ENCODE measurements at regions not wholly inside any gene's neighbourhood (a gene's known extent, or its start where the extent isn't known, plus 50 kb on each side); places are given as distances from the start of the nearest gene placed in this dataset.
A peak's percentile ranks its signal among the peaks of the same experiment; 100 is the strongest.

- TF ChIP-seq TOE1 (CRISPR knock-in tag; IDR thresholded peaks at IDR 0.05) (no peak), IKZF1 (IDR thresholded peaks at IDR 0.05) (no peak), RFXANK (CRISPR knock-in tag; IDR thresholded peaks at IDR 0.05) (no peak), MTA1 (CRISPR knock-in tag; IDR thresholded peaks at IDR 0.05; ENCODE audit: borderline replicate concordance) (no peak), RBAK (CRISPR knock-in tag; IDR thresholded peaks at IDR 0.05) (no peak), KDM5A (IDR thresholded peaks at IDR 0.05; ENCODE audit: borderline replicate concordance, low read length) (no peak), SMARCE1 (IDR thresholded peaks at IDR 0.05; ENCODE audit: borderline replicate concordance) (no peak)
- ATAC-seq (no peak), DNase-seq (ENCODE audit: low spot score) (no peak), FAIRE-seq (no peak)
- intact Hi-C loops (cut with micrococcal nuclease; ENCODE audit: unreplicated experiment): no loop called here
- WGBS (ENCODE audit: low lambda C conversion rate): 30% methylated on average over 9 of the region's 18 CpGs
- Histone ChIP-seq H3K4me3 (replicated peaks in 1 of 3; ENCODE audit: insufficient read depth in 1 of 3, low read depth in 2 of 3, low read length in 3 of 3) (no peak overlapping the region), H3K9ac (ENCODE audit: insufficient read depth, low read depth, low read length) (no peak overlapping the region), H3K9me3 (ENCODE audit: low read length) (no peaks in the 10 kb centered on the region), H3K27me3 (ENCODE audit: control insufficient read depth in 1 of 2, insufficient read depth in 2 of 2, low read length in 2 of 2) (peaks cover 3 to 47% of the 10 kb centered on the region in 2 experiments; a peak in 4 of 5 replicates), H3K27ac (ENCODE audit: extremely low read length, insufficient read depth, low read length) (no peak overlapping the region), H3K36me3 (replicated peaks in 1 of 2; ENCODE audit: control insufficient read depth in 1 of 2, insufficient read depth in 2 of 2, low read length in 2 of 2) (no peaks in the 10 kb centered on the region), H3K4me2 (ENCODE audit: low read depth, low read length) (no peak overlapping the region), H2AFZ (ENCODE audit: low read length) (no peak overlapping the region), H3K4me1 (ENCODE audit: insufficient read depth, low read length) (no peaks in the 10 kb centered on the region), H4K20me1 (ENCODE audit: insufficient read depth, low read length) (no peaks in the 10 kb centered on the region), H3K79me2 (ENCODE audit: insufficient read depth, low read length) (no peaks in the 10 kb centered on the region)
- POLR2A ChIA-PET: no interaction called here
- in situ Hi-C loops (cut with HindIII; ENCODE audit: extremely low pct_ligation_motif_present, low pct_unique_long_range_greater_than_20kb): loop anchor here (25.0 kb wide), 1 partner anchor 409 kb away; no protein-coding TSS in a partner anchor
- no TSS peak for BruUV-seq (replicated peaks)
- CTCF ChIA-PET (ENCODE audit: low intra/inter-chr PET ratio, low total read pairs): no interaction called here
These were observed 53.3 kb upstream of the LOXL4 start for GRCh38 chr10:98321186-98321780.

DNA sequence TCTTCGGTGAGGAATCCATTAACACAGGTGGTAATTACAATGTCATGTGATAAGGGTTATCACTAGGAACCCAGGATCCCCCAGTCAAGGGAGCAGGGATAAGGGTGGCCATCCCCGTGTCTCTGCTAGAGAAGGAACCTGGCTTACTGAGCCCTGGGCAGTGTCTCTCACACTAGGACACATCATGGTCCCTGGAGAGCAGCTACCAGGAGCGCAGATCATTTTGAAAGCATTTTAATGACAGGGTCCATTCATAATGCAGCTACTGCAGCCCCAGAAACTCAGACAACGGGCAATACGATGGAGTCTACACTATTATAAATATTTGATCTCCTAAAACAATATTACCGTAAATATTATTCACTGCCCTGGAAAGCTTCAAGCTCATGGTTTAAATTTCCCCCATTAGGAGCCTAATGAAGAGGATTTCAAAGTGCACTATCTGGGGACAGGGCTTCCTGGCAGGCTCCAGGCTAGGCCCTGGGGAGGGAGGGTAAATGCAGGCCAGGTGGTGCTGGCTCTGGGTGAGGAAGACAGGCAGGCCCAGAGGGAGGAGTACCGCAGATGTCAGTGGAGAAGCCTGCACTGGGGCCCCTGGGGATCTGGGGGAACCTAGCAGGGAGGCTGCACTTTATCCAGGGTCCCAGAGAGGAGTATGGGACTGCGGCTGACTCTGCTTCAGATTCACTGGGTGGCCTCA lies 52.6 kb upstream of the LOXL4 start:
- in situ Hi-C loops (cut with HindIII; ENCODE audit: extremely low pct_ligation_motif_present, low pct_unique_long_range_greater_than_20kb): loop anchor here (25.0 kb wide), 1 partner anchor 408 kb away; no protein-coding TSS in a partner anchor
- Histone ChIP-seq H3K27me3 (ENCODE audit: control insufficient read depth in 1 of 2, insufficient read depth in 2 of 2, low read length in 2 of 2) (peaks cover 3 to 48% of the 10 kb centered on the region in 2 experiments; a peak in 4 of 5 replicates), H3K9me3 (ENCODE audit: low read length) (no peaks in the 10 kb centered on the region), H3K79me2 (ENCODE audit: insufficient read depth, low read length) (no peaks in the 10 kb centered on the region), H3K9ac (ENCODE audit: insufficient read depth, low read depth, low read length) (no peak overlapping the region), H3K4me3 (replicated peaks in 1 of 3; ENCODE audit: insufficient read depth in 1 of 3, low read depth in 2 of 3, low read length in 3 of 3) (no peak overlapping the region), H2AFZ (ENCODE audit: low read length) (no peak overlapping the region), H3K36me3 (replicated peaks in 1 of 2; ENCODE audit: control insufficient read depth in 1 of 2, insufficient read depth in 2 of 2, low read length in 2 of 2) (no peaks in the 10 kb centered on the region), H4K20me1 (ENCODE audit: insufficient read depth, low read length) (no peaks in the 10 kb centered on the region), H3K4me2 (ENCODE audit: low read depth, low read length) (no peak overlapping the region), H3K4me1 (ENCODE audit: insufficient read depth, low read length) (no peaks in the 10 kb centered on the region), H3K27ac (ENCODE audit: extremely low read length, insufficient read depth, low read length) (no peak overlapping the region)
- 6% methylated on average over 6 of the region's 8 CpGs for WGBS (ENCODE audit: low lambda C conversion rate)
- intact Hi-C loops (cut with micrococcal nuclease; ENCODE audit: unreplicated experiment): no loop called here
- FAIRE-seq (no peak), DNase-seq (ENCODE audit: low spot score) (no peak), ATAC-seq (peak; percentile 28; the same call in 2 of the 3 replicates)
- CTCF ChIA-PET (ENCODE audit: low intra/inter-chr PET ratio, low total read pairs): no interaction called here
- TF ChIP-seq ZNF292 (CRISPR knock-in tag; IDR thresholded peaks at IDR 0.05; ENCODE audit: borderline replicate concordance, low read depth) (no peak), FOXP1 (IDR thresholded peaks at IDR 0.05) (no peak), FOXP1 (CRISPR knock-in tag; IDR thresholded peaks at IDR 0.05) (no peak), ZNF451 (CRISPR knock-in tag; IDR thresholded peaks at IDR 0.05) (no peak), ZNF20 (CRISPR knock-in tag; IDR thresholded peaks at IDR 0.05) (no peak), ZNF101 (CRISPR knock-in tag; IDR thresholded peaks at IDR 0.05; ENCODE audit: borderline replicate concordance, low read depth) (no peak), ZC3H13 (CRISPR knock-in tag; IDR thresholded peaks at IDR 0.05) (no peak), ZNF878 (CRISPR knock-in tag; IDR thresholded peaks at IDR 0.05) (no peak)
- POLR2A ChIA-PET: no interaction called here
- BruUV-seq (replicated peaks): no TSS peak

All from HepG2 (cell line).